PC-9 (cell line): ENCODE measurements at regions not wholly inside any gene's neighbourhood (a gene's known extent, or its start where the extent isn't known, plus 50 kb on each side); places are given as distances from the start of the nearest gene placed in this dataset.

Experiments used
- BruUV-seq: library from RNA; stranded (reverse); fragments of 400-500 nt; replicated peaks from 2 replicates; lab custom pipeline; 2021; lab: Mats Ljungman, UMichigan
- CTCF ChIA-PET: fragments of 300-600 bp; sonication (Branson Sonifier 250); formaldehyde crosslinking; loops from one replicate; lab custom pipeline; 2022; ENCODE audit warnings: antibody characterized with exemption; lab: Charles Lee
- POLR2A ChIA-PET: fragments of 300-600 bp; sonication (Branson Sonifier 250); formaldehyde crosslinking; loops from one replicate; lab custom pipeline; 2022; ENCODE audit warnings: antibody characterized with exemption; ENCODE audit not compliant: unreplicated experiment; lab: Charles Lee
- DNase-seq, 2 experiments: peaks; one replicate each; pipeline versions ENCODE4 v3.0.0 to v3.0.0-alpha.2; 2015 to 2022; ENCODE audit warnings: mixed read lengths in 1 of 2
- H2AFZ ChIP-seq: fragments of 200-600 bp; sonication (generic); 2 replicates; pipeline ENCODE4 v1.8.1; 2017; ENCODE audit warnings: antibody characterized with exemption
- H3F3A ChIP-seq: fragments of 200-600 bp; sonication (generic); 2 replicates; pipeline ENCODE4 v1.8.1; 2017; ENCODE audit warnings: antibody characterized with exemption, mild to moderate bottlenecking, low read depth; ENCODE audit not compliant: insufficient read depth
- H3K27ac ChIP-seq: fragments of 200-600 bp; sonication (generic); 2 replicates; pipeline ENCODE4 v1.6.1; 2016; ENCODE audit warnings: mixed run types
- H3K27me3 ChIP-seq: fragments of 200-600 bp; sonication (generic); 2 replicates; pipeline ENCODE4 v1.6.1; 2016; ENCODE audit warnings: low read depth, mixed run types; ENCODE audit not compliant: insufficient read depth
- H3K36me3 ChIP-seq: fragments of 200-600 bp; sonication (generic); 2 replicates; pipeline ENCODE4 v1.6.1; 2016; ENCODE audit warnings: low read depth, mixed run types
- H3K4me1 ChIP-seq: fragments of 200-600 bp; sonication (generic); replicated peaks from 2 replicates; pipeline ENCODE4 v1.6.1; 2016; ENCODE audit warnings: mixed run types; ENCODE audit not compliant: insufficient read depth
- H3K4me2 ChIP-seq: fragments of 200-600 bp; sonication (generic); 2 replicates; pipeline ENCODE4 v1.6.1; 2017; ENCODE audit warnings: mixed run types
- H3K4me3 ChIP-seq: fragments of 200-600 bp; sonication (generic); 2 replicates; pipeline ENCODE4 v1.6.1; 2016; ENCODE audit warnings: mixed run types
- H3K79me2 ChIP-seq: fragments of 200-600 bp; sonication (generic); 2 replicates; pipeline ENCODE4 v1.6.1; 2017; ENCODE audit warnings: low read depth, mixed run types
- H3K9me2 ChIP-seq: fragments of 200-600 bp; sonication (generic); 2 replicates; pipeline ENCODE4 v1.8.1; 2017; ENCODE audit warnings: mild to moderate bottlenecking; ENCODE audit not compliant: insufficient read depth
- H3K9me3 ChIP-seq: fragments of 200-600 bp; sonication (generic); 2 replicates; pipeline ENCODE4 v1.8.1; 2016; ENCODE audit warnings: low read depth; ENCODE audit not compliant: insufficient read depth
- H4K20me1 ChIP-seq: fragments of 200-600 bp; sonication (generic); 2 replicates; pipeline ENCODE4 v1.8.1; 2017; ENCODE audit not compliant: insufficient read depth
- CTCF ChIP-seq: fragments of 200-600 bp; sonication (generic); conservative IDR thresholded peaks from 2 replicates; pipeline ENCODE4 v1.6.1; 2017; ENCODE audit warnings: mixed run types, antibody characterized with exemption, mild to moderate bottlenecking, moderate library complexity
- EZH2 ChIP-seq: fragments of 200-600 bp; sonication (generic); IDR thresholded peaks from 2 replicates; pipeline ENCODE4 v1.8.0; 2017; ENCODE audit warnings: antibody characterized with exemption, low read depth
- intact Hi-C: fragments of 100-400 bp; cut with micrococcal nuclease; formaldehyde crosslinking; loops from one replicate; pipeline ENCODE4 v1.10.0; 2022; ENCODE audit not compliant: unreplicated experiment

GRCh38 chr7:88689821-88690220, 69.7 kb upstream of the ZNF804B start:
- H3K4me2 ChIP-seq = no peak overlapping the region
- H3K36me3 ChIP-seq = no peaks in the 10 kb centered on the region
- intact Hi-C loops = no loop called here
- no peak overlapping the region for H3K4me3 ChIP-seq
- CTCF ChIA-PET = no interaction called here
- no peaks in the 10 kb centered on the region for H3K79me2 ChIP-seq
- no peaks in the 10 kb centered on the region for H3K4me1 ChIP-seq
- no peak for DNase-seq
- POLR2A ChIA-PET = no interaction called here
- no peaks in the 10 kb centered on the region for H3K9me3 ChIP-seq
- no peak overlapping the region for H3K27ac ChIP-seq
- no peaks in the 10 kb centered on the region for H3F3A ChIP-seq
- no TSS peak for BruUV-seq
- no peak overlapping the region for H2AFZ ChIP-seq
- H3K27me3 ChIP-seq = no peaks in the 10 kb centered on the region
- H4K20me1 ChIP-seq = no peaks in the 10 kb centered on the region
- TF ChIP-seq CTCF = no peak
- H3K9me2 ChIP-seq = no peaks in the 10 kb centered on the region

GRCh38 chr7:88688222-88688621, 71.3 kb upstream of the ZNF804B start:
- no TSS peak for BruUV-seq
- intact Hi-C loops = no loop called here
- Histone ChIP-seq H3K36me3 (no peaks in the 10 kb centered on the region), H3K27ac (no peak overlapping the region), H3K4me3 (no peak overlapping the region), H3F3A (no peaks in the 10 kb centered on the region), H3K4me2 (no peak overlapping the region), H2AFZ (no peak overlapping the region), H3K9me3 (no peaks in the 10 kb centered on the region), H4K20me1 (no peaks in the 10 kb centered on the region), H3K9me2 (no peaks in the 10 kb centered on the region), H3K79me2 (no peaks in the 10 kb centered on the region), H3K4me1 (no peaks in the 10 kb centered on the region), H3K27me3 (no peaks in the 10 kb centered on the region)
- ChIA-PET POLR2A (no interaction called here), CTCF (no interaction called here)
- TF ChIP-seq CTCF (no peak), EZH2 (no peak)
- no peak for DNase-seq

- Histone ChIP-seq H2AFZ (no peak overlapping the region), H3K79me2 (no peaks in the 10 kb centered on the region), H3K9me3 (no peaks in the 10 kb centered on the region), H4K20me1 (no peaks in the 10 kb centered on the region), H3K27ac (no peak overlapping the region), H3K36me3 (no peaks in the 10 kb centered on the region), H3K9me2 (no peaks in the 10 kb centered on the region), H3K27me3 (no peaks in the 10 kb centered on the region), H3K4me3 (no peak overlapping the region), H3K4me2 (no peak overlapping the region), H3F3A (no peaks in the 10 kb centered on the region), H3K4me1 (no peaks in the 10 kb centered on the region)
- ChIA-PET POLR2A (no interaction called here), CTCF (interaction anchor here (0.5 kb wide), 1 partner anchor 1085 kb away, joined by 3 read pairs; no protein-coding TSS in a partner anchor)
- TF ChIP-seq CTCF (no peak), EZH2 (no peak)
- no peak for DNase-seq
- intact Hi-C loops = no loop called here
- no TSS peak for BruUV-seq
Observed at GRCh38 chr7:88686468-88687229, 72.9 kb upstream of the ZNF804B start.
